Uterus (tissue), 2 donors: ENCODE measurements at regions not wholly inside any gene's neighbourhood (a gene's known extent, or its start where the extent isn't known, plus 50 kb on each side); places are given as distances from the start of the nearest gene placed in this dataset.

Experiments
- CTCF ChIP-seq, 4 experiments: fragments of 200-600 bp in 2 of 4; fragments of 450-650 bp in 2 of 4; sonication (generic) in 2 of 4; IDR thresholded peaks; one replicate each; pipeline ENCODE4 v1.5.1; 2016 to 2019; ENCODE audit warnings: antibody characterized with exemption in 4 of 4, mild to moderate bottlenecking in 2 of 4, moderate library complexity in 1 of 4
- POLR2A ChIP-seq, 2 donors: fragments of 450-650 bp; IDR thresholded peaks; one replicate each; pipeline ENCODE4 v1.6.1; 2016; ENCODE audit warnings: antibody characterized with exemption in 2 of 2, mild to moderate bottlenecking in 1 of 2, moderate library complexity in 1 of 2

GRCh38 chr11:116454951-116455350 lies 317.8 kb downstream of the BUD13 start:
- TF ChIP-seq POLR2A (IDR thresholded peaks at IDR 0.05) (no peak), CTCF (IDR thresholded peaks at IDR 0.05) (no peak)
